ENCODE measurements at regions not wholly inside any gene's neighbourhood (a gene's known extent, or its start where the extent isn't known, plus 50 kb on each side); places are given as distances from the start of the nearest gene placed in this dataset.
"Not testable (repeated sequence)": the region's sequence is repeated elsewhere in the genome, so short reads cannot be mapped to it uniquely, and the experiment has no call there.

GRCh38 chr5:104556957-104557356 is 994.4 kb upstream of the NUDT12 start:
- H3K27ac Mint-ChIP-seq: no peak overlapping the region
- Histone ChIP-seq H3K9me3 (ENCODE audit: control insufficient read depth, insufficient read depth, low read length) (no peaks in the 10 kb centered on the region), H3K27ac (ENCODE audit: low read length) (no peak overlapping the region), H3K4me3 (ENCODE audit: low read length) (no peak overlapping the region), H3K4me1 (ENCODE audit: control insufficient read depth, insufficient read depth, low read length) (no peaks in the 10 kb centered on the region), H3K27me3 (ENCODE audit: control insufficient read depth, insufficient read depth, low read length) (no peaks in the 10 kb centered on the region), H3K36me3 (ENCODE audit: control insufficient read depth, insufficient read depth, low read length) (no peaks in the 10 kb centered on the region)
- H3K4me3 Mint-ChIP-seq: no peak overlapping the region
- TF ChIP-seq CTCF (IDR thresholded peaks at IDR 0.05): no peak
- H3K4me1 Mint-ChIP-seq: no peaks in the 10 kb centered on the region
- peaks cover 18 to 30% of the 10 kb centered on the region in 2 donors for H3K9me3 Mint-ChIP-seq
- H3K27me3 Mint-ChIP-seq (ENCODE audit: low read depth in 2 of 2): no peaks in the 10 kb centered on the region
- peaks cover 4% of the 10 kb centered on the region for H3K36me3 Mint-ChIP-seq
- ATAC-seq: no peak
- DNase-seq: no peak
- intact Hi-C loops (cut with micrococcal nuclease): no loop called here
- WGBS (ENCODE audit: insufficient coverage): 70% methylated on average over 3 of the region's 3 CpGs

DNA sequence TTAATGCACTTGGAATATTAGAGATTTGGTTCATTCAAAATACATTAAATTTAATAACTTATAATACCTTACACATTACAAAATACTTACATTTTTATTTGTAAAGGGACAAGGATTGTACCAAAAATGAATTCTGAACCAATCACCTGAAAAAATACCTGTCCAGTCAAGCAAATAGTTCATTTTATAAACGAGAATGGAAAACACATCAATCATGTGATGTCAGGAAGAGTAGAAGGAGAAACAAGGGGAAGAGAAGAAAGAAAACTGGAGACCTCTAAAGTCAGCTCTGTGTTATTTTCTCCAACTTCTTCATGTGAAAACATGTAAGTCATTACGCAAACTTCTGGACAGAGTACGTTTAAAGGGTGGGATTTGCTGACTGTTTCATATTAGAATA is 989.0 kb upstream of the NUDT12 start:
- H3K36me3 Mint-ChIP-seq: no peaks in the 10 kb centered on the region
- intact Hi-C loops (cut with micrococcal nuclease): no loop called here
- no peak for TF ChIP-seq CTCF (IDR thresholded peaks at IDR 0.05)
- H3K27me3 ChIP-seq (ENCODE audit: control insufficient read depth, insufficient read depth, low read length): no peaks in the 10 kb centered on the region
- DNase-seq (no peak), ATAC-seq (no peak)
- H3K9me3 Mint-ChIP-seq: peaks cover 9 to 10% of the 10 kb centered on the region in 2 donors
- no peaks in the 10 kb centered on the region for H3K4me1 Mint-ChIP-seq
- H3K27ac ChIP-seq (ENCODE audit: low read length): no peak overlapping the region
- H3K4me1 ChIP-seq (ENCODE audit: control insufficient read depth, insufficient read depth, low read length): no peaks in the 10 kb centered on the region
- H3K36me3 ChIP-seq (ENCODE audit: control insufficient read depth, insufficient read depth, low read length): no peaks in the 10 kb centered on the region
- H3K27me3 Mint-ChIP-seq (ENCODE audit: low read depth in 2 of 2): no peaks in the 10 kb centered on the region
- WGBS (ENCODE audit: insufficient coverage): 20% methylated on average over 1 of the region's 3 CpGs
- H3K9me3 ChIP-seq (ENCODE audit: control insufficient read depth, insufficient read depth, low read length): no peaks in the 10 kb centered on the region
- H3K4me3 Mint-ChIP-seq: no peak overlapping the region
- H3K4me3 ChIP-seq (ENCODE audit: low read length): no peak overlapping the region
- no peak overlapping the region for H3K27ac Mint-ChIP-seq

GRCh38 chr5:104546871-104547270 is 984.3 kb upstream of the NUDT12 start:
- H3K36me3 Mint-ChIP-seq; H3K4me1 ChIP-seq (ENCODE audit: control insufficient read depth, insufficient read depth, low read length); H3K27me3 ChIP-seq (ENCODE audit: control insufficient read depth, insufficient read depth, low read length); DNase-seq; H3K9me3 Mint-ChIP-seq; H3K36me3 ChIP-seq (ENCODE audit: control insufficient read depth, insufficient read depth, low read length); intact Hi-C loops (cut with micrococcal nuclease); H3K27ac ChIP-seq (ENCODE audit: low read length); H3K4me3 Mint-ChIP-seq; H3K27me3 Mint-ChIP-seq (ENCODE audit: low read depth in 2 of 2); H3K27ac Mint-ChIP-seq; H3K4me1 Mint-ChIP-seq; H3K4me3 ChIP-seq (ENCODE audit: low read length); ATAC-seq; H3K9me3 ChIP-seq (ENCODE audit: control insufficient read depth, insufficient read depth, low read length): not testable (repeated sequence)
- WGBS (ENCODE audit: insufficient coverage): 88% methylated on average over 6 of the region's 6 CpGs

GRCh38 chr5:104541141-104541785 is 978.7 kb upstream of the NUDT12 start:
- 100% methylated on average over 1 of the region's 1 CpG for WGBS (ENCODE audit: insufficient coverage)
- Mint-ChIP-seq H3K4me1 (no peaks in the 10 kb centered on the region), H3K27ac (no peak overlapping the region), H3K9me3 (peaks cover 9 to 11% of the 10 kb centered on the region in 2 donors), H3K4me3 (no peak overlapping the region), H3K36me3 (peaks cover 7% of the 10 kb centered on the region), H3K27me3 (ENCODE audit: low read depth in 2 of 2) (no peaks in the 10 kb centered on the region)
- no peak overlapping the region for H3K27ac ChIP-seq (ENCODE audit: low read length)
- H3K4me1 ChIP-seq (ENCODE audit: control insufficient read depth, insufficient read depth, low read length): no peaks in the 10 kb centered on the region
- ATAC-seq: no peak
- DNase-seq: no peak
- H3K9me3 ChIP-seq (ENCODE audit: control insufficient read depth, insufficient read depth, low read length): peaks cover 6% of the 10 kb centered on the region
- intact Hi-C loops (cut with micrococcal nuclease): no loop called here
- no peaks in the 10 kb centered on the region for H3K27me3 ChIP-seq (ENCODE audit: control insufficient read depth, insufficient read depth, low read length)
- no peak for TF ChIP-seq CTCF (IDR thresholded peaks at IDR 0.05)
- H3K4me3 ChIP-seq (ENCODE audit: low read length): no peak overlapping the region
- H3K36me3 ChIP-seq (ENCODE audit: control insufficient read depth, insufficient read depth, low read length): no peaks in the 10 kb centered on the region

All from natural killer cell (primary cell).